Smooth muscle cell (in vitro differentiated cells): ENCODE measurements at regions not wholly inside any gene's neighbourhood (a gene's known extent, or its start where the extent isn't known, plus 50 kb on each side); places are given as distances from the start of the nearest gene placed in this dataset.

Source experiments
- DNase-seq: peaks from one replicate; lab custom pipeline; 2025; ENCODE audit not compliant: unreplicated experiment; lab: John Stamatoyannopoulos, UW
- H2AFZ ChIP-seq: fragments of 200-600 bp; sonication (generic); 2 replicates; pipeline ENCODE4 v1.6.0; 2016; ENCODE audit warnings: antibody characterized with exemption, low read depth, mild to moderate bottlenecking
- H3F3A ChIP-seq: fragments of 200-600 bp; sonication (generic); 2 replicates; pipeline ENCODE4 v1.6.0; 2017; ENCODE audit warnings: antibody characterized with exemption, low read depth
- H3K27ac ChIP-seq: fragments of 200-600 bp; sonication (generic); 2 replicates; pipeline ENCODE4 v1.5.1; 2016; ENCODE audit warnings: low read depth, mild to moderate bottlenecking
- H3K27me3 ChIP-seq: fragments of 200-600 bp; sonication (generic); 2 replicates; pipeline ENCODE4 v1.6.1; 2016; ENCODE audit warnings: low read depth, mild to moderate bottlenecking
- H3K36me3 ChIP-seq: fragments of 200-600 bp; sonication (generic); 2 replicates; pipeline ENCODE4 v1.5.1; 2016; ENCODE audit warnings: low read depth
- H3K4me1 ChIP-seq: fragments of 200-600 bp; sonication (generic); 2 replicates; pipeline ENCODE4 v1.5.1; 2016; ENCODE audit warnings: low read depth
- H3K4me2 ChIP-seq: fragments of 200-600 bp; sonication (generic); 2 replicates; pipeline ENCODE4 v1.6.0; 2016; ENCODE audit warnings: mild to moderate bottlenecking
- H3K4me3 ChIP-seq: fragments of 200-600 bp; sonication (generic); 2 replicates; pipeline ENCODE4 v1.5.1; 2016; ENCODE audit warnings: mild to moderate bottlenecking
- H3K79me2 ChIP-seq: fragments of 200-600 bp; sonication (generic); 2 replicates; pipeline ENCODE4 v1.6.0; 2016; ENCODE audit warnings: low read depth, mild to moderate bottlenecking
- H3K9ac ChIP-seq: fragments of 200-600 bp; sonication (generic); 2 replicates; pipeline ENCODE4 v1.6.0; 2016; ENCODE audit warnings: low read depth
- H3K9me3 ChIP-seq: fragments of 200-600 bp; sonication (generic); replicated peaks from 2 replicates; pipeline ENCODE4 v1.5.1; 2016; ENCODE audit warnings: low read depth
- H4K20me1 ChIP-seq: fragments of 200-600 bp; sonication (generic); 2 replicates; pipeline ENCODE4 v1.6.0; 2016; ENCODE audit warnings: low read depth
- WGBS: methylation state at CpG from one replicate; pipeline ENCODE4 v1.1.7; 2016; ENCODE audit warnings: low lambda C conversion rate; 5-methylcytosine and 5-hydroxymethylcytosine counted together
- TF ChIP-seq, protein P1 (sequence below): fragments of 200-600 bp; sonication (generic); IDR thresholded peaks from 2 replicates; pipeline ENCODE4 v1.5.1; 2017; ENCODE audit warnings: borderline replicate concordance, mild to moderate bottlenecking, antibody characterized with exemption; ENCODE audit not compliant: insufficient read depth, poor library complexity, severe bottlenecking

DNA sequence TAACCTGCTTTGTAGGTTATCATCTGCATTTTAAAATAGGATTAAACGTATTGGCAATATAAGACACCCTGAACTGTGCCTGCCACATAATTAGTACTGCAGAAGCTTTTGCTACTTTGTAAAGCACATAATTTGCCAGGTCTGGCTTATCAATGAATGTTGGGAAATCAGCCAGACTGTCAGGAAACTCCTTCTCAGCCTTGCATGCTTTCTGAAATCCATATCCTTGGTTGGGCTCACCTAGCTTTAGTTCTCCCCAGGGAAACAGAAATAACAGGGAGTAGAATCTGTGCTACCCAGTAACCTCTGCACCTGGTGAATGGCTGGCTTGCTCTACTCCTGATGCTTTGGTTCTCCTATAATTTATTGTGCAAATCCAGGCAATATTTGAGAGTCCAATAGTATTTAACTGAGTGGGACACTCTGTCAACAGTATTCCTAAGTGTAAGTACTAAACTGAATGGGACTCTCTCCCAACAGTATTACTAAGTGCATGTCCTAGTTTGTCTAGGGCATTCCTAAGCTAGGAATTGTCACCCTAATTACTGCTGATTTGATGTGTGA lies 354.5 kb downstream of the WDR72 start:
- no peaks in the 10 kb centered on the region for H3K36me3 ChIP-seq
- no peak overlapping the region for H3K4me3 ChIP-seq
- H3K9me3 ChIP-seq = no peaks in the 10 kb centered on the region
- 77% methylated on average over 1 of the region's 1 CpG for WGBS
- no peaks in the 10 kb centered on the region for H3K27me3 ChIP-seq
- no peaks in the 10 kb centered on the region for H4K20me1 ChIP-seq
- H3K9ac ChIP-seq = no peak overlapping the region
- no peaks in the 10 kb centered on the region for H3F3A ChIP-seq
- H3K4me2 ChIP-seq = no peak overlapping the region
- DNase-seq = no peak
- no peak overlapping the region for H3K27ac ChIP-seq
- H3K79me2 ChIP-seq = no peaks in the 10 kb centered on the region
- no peaks in the 10 kb centered on the region for H3K4me1 ChIP-seq
- TF ChIP-seq, protein P1, sequence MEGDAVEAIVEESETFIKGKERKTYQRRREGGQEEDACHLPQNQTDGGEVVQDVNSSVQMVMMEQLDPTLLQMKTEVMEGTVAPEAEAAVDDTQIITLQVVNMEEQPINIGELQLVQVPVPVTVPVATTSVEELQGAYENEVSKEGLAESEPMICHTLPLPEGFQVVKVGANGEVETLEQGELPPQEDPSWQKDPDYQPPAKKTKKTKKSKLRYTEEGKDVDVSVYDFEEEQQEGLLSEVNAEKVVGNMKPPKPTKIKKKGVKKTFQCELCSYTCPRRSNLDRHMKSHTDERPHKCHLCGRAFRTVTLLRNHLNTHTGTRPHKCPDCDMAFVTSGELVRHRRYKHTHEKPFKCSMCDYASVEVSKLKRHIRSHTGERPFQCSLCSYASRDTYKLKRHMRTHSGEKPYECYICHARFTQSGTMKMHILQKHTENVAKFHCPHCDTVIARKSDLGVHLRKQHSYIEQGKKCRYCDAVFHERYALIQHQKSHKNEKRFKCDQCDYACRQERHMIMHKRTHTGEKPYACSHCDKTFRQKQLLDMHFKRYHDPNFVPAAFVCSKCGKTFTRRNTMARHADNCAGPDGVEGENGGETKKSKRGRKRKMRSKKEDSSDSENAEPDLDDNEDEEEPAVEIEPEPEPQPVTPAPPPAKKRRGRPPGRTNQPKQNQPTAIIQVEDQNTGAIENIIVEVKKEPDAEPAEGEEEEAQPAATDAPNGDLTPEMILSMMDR = no peak
- no peak overlapping the region for H2AFZ ChIP-seq

GRCh38 chr15:53401503-53401902 lies 358.0 kb downstream of the WDR72 start:
- TF ChIP-seq, protein P1 = no peak
- H3K9me3 ChIP-seq = no peaks in the 10 kb centered on the region
- DNase-seq = no peak
- no peaks in the 10 kb centered on the region for H3K36me3 ChIP-seq
- 97% methylated on average over 2 of the region's 2 CpGs for WGBS
- no peak overlapping the region for H3K9ac ChIP-seq
- no peaks in the 10 kb centered on the region for H3K4me1 ChIP-seq
- no peak overlapping the region for H3K27ac ChIP-seq
- H3K27me3 ChIP-seq = no peaks in the 10 kb centered on the region
- no peaks in the 10 kb centered on the region for H3F3A ChIP-seq
- no peak overlapping the region for H3K4me2 ChIP-seq
- no peak overlapping the region for H2AFZ ChIP-seq
- no peak overlapping the region for H3K4me3 ChIP-seq
- H4K20me1 ChIP-seq = no peaks in the 10 kb centered on the region
- H3K79me2 ChIP-seq = no peaks in the 10 kb centered on the region

DNA sequence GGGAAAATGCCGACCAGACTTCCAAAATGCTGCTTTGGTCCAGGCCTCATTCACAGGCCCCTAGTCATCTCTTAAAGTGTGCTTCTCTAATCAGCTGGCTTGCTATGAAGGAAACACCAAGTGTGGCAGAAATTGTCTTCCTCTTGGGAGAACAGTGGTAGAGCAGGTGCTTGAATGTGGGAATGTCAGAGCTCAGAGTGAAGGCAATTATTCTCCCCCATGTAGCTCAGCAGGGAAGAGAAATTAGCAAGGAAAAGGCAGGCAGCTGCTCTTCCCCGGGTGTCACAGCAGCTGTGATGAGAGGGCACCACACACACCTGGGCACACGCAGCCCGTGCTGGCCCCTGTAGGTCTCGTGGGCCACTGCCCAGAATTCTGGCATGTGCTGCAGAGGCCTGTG lies 358.5 kb downstream of the WDR72 start:
- no peak overlapping the region for H3K4me2 ChIP-seq
- TF ChIP-seq, protein P1 = no peak
- H3K4me3 ChIP-seq = no peak overlapping the region

GRCh38 chr15:53397041-53397616 lies 362.3 kb downstream of the WDR72 start:
- no peaks in the 10 kb centered on the region for H3K27me3 ChIP-seq

More for the DNA sequence above, 358.5 kb downstream of the WDR72 start:
- Histone ChIP-seq H3K4me1 (no peaks in the 10 kb centered on the region), H4K20me1 (no peaks in the 10 kb centered on the region), H3F3A (no peaks in the 10 kb centered on the region), H3K27ac (no peak overlapping the region), H3K79me2 (no peaks in the 10 kb centered on the region), H3K36me3 (no peaks in the 10 kb centered on the region), H3K27me3 (no peaks in the 10 kb centered on the region), H3K9me3 (no peaks in the 10 kb centered on the region), H2AFZ (no peak overlapping the region), H3K9ac (no peak overlapping the region)
- WGBS = 85% methylated on average over 5 of the region's 5 CpGs
- no peak for DNase-seq

More at GRCh38 chr15:53397041-53397616, 362.3 kb downstream of the WDR72 start:
- Histone ChIP-seq H3F3A (no peaks in the 10 kb centered on the region), H4K20me1 (no peaks in the 10 kb centered on the region), H3K4me2 (no peak overlapping the region), H2AFZ (no peak overlapping the region), H3K4me1 (no peaks in the 10 kb centered on the region), H3K9ac (no peak overlapping the region), H3K27ac (no peak overlapping the region), H3K79me2 (no peaks in the 10 kb centered on the region), H3K4me3 (no peak overlapping the region), H3K36me3 (no peaks in the 10 kb centered on the region), H3K9me3 (no peaks in the 10 kb centered on the region)
- WGBS = 86% methylated on average over 3 of the region's 3 CpGs
- TF ChIP-seq, protein P1 = no peak
- DNase-seq = no peak
